Ishikawa (cell line): ENCODE measurements at regions not wholly inside any gene's neighbourhood (a gene's known extent, or its start where the extent isn't known, plus 50 kb on each side); places are given as distances from the start of the nearest gene placed in this dataset.

Experiments used
- CEBPB ChIP-seq: IDR thresholded peaks from 2 replicates; pipeline ENCODE4 v1.6.1; 2012
- CREB1 ChIP-seq: IDR thresholded peaks from 2 replicates; pipeline ENCODE4 v1.6.1; 2012; ENCODE audit warnings: low read depth
- EGR1 ChIP-seq: IDR thresholded peaks from 2 replicates; pipeline ENCODE4 v1.6.1; 2012
- EP300 ChIP-seq: IDR thresholded peaks from 2 replicates; pipeline ENCODE4 v1.6.1; 2012; ENCODE audit warnings: borderline replicate concordance
- NFIC ChIP-seq: IDR thresholded peaks from 2 replicates; pipeline ENCODE4 v1.6.1; 2012
- RAD21 ChIP-seq: IDR thresholded peaks from 2 replicates; pipeline ENCODE4 v1.6.1; 2012; ENCODE audit warnings: low read depth
- TCF12 ChIP-seq: IDR thresholded peaks from 2 replicates; pipeline ENCODE4 v1.6.1; 2012; ENCODE audit warnings: low read depth
- TEAD4 ChIP-seq: IDR thresholded peaks from 2 replicates; pipeline ENCODE4 v1.6.1; 2012
- YY1 ChIP-seq: IDR thresholded peaks from 2 replicates; pipeline ENCODE4 v1.6.1; 2012; ENCODE audit warnings: low read depth
- TF ChIP-seq, protein P1 (sequence below): IDR thresholded peaks from 2 replicates; pipeline ENCODE4 v1.6.1; 2012
- TF ChIP-seq, protein P2 (sequence below): IDR thresholded peaks from 2 replicates; pipeline ENCODE4 v1.6.1; 2012

- TF ChIP-seq EP300 (no peak), CEBPB (no peak), RAD21 (no peak), TEAD4 (no peak), YY1 (no peak), CREB1 (no peak), TCF12 (no peak), EGR1 (no peak), NFIC (no peak)
- TF ChIP-seq, protein P1, sequence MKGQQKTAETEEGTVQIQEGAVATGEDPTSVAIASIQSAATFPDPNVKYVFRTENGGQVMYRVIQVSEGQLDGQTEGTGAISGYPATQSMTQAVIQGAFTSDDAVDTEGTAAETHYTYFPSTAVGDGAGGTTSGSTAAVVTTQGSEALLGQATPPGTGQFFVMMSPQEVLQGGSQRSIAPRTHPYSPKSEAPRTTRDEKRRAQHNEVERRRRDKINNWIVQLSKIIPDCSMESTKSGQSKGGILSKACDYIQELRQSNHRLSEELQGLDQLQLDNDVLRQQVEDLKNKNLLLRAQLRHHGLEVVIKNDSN = no peak
- TF ChIP-seq, protein P2, sequence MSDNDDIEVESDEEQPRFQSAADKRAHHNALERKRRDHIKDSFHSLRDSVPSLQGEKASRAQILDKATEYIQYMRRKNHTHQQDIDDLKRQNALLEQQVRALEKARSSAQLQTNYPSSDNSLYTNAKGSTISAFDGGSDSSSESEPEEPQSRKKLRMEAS = no peak
Measured at GRCh38 chr13:50697746-50698539, 145.5 kb downstream of the DLEU7 start.
